ENCODE measurements at regions not wholly inside any gene's neighbourhood (a gene's known extent, or its start where the extent isn't known, plus 50 kb on each side); places are given as distances from the start of the nearest gene placed in this dataset.
"Not testable (repeated sequence)": the region's sequence is repeated elsewhere in the genome, so short reads cannot be mapped to it uniquely, and the experiment has no call there.

DNA sequence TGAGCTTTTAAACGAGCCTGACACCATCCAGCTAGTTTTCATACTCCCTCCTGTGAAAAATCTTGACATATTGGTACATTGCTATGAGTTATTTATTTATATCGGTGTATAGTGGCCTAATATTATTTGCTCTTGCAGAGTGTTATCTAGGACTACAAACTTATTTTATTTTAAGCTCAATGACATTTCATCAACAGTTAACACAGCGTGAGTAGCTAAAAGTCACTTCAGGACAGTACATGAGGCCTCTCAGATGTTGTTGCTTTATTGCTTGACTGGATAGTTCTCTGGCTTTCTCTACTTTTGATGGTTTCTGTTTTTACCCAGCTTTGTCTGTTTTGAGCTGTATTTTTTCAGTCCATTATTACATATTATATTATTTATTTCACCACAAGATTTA is 172.9 kb upstream of the KLF7 start:
- WGBS = 78% methylated on average over 3 of the region's 3 CpGs
- Histone ChIP-seq H3K4me3 (ENCODE audit: low read depth in 1 of 3, low read length in 3 of 3) (no peak overlapping the region), H3K27ac (ENCODE audit: low read depth in 1 of 2, low read length in 2 of 2) (no peak overlapping the region), H3K9ac (ENCODE audit: low read depth in 1 of 2, low read length in 2 of 2) (no peak overlapping the region), H3K36me3 (ENCODE audit: control insufficient read depth in 4 of 4, insufficient read depth in 3 of 4, low read depth in 1 of 4, low read length in 3 of 4) (no peaks in the 10 kb centered on the region), H3K4me1 (ENCODE audit: control insufficient read depth in 4 of 4, insufficient read depth in 4 of 4, low read length in 3 of 4) (no peaks in the 10 kb centered on the region), H3K27me3 (ENCODE audit: control insufficient read depth in 4 of 4, insufficient read depth in 4 of 4, low read length in 3 of 4) (no peaks in the 10 kb centered on the region), H3K9me3 (ENCODE audit: control insufficient read depth in 4 of 4, low read length in 3 of 4) (no peaks in the 10 kb centered on the region)
- no peak for DNase-seq (ENCODE audit: low spot score)
- TF ChIP-seq TAF1 (conservative IDR thresholded peaks at IDR 0.05) = no peak
- no peak for TF ChIP-seq RAD21 (IDR thresholded peaks at IDR 0.05)
- no peak for TF ChIP-seq NR2F2 (IDR thresholded peaks at IDR 0.05)
- TF ChIP-seq ATF3 (IDR thresholded peaks at IDR 0.05) = no peak
- no peak for TF ChIP-seq YY1 (IDR thresholded peaks at IDR 0.05)
- TF ChIP-seq RXRA (IDR thresholded peaks at IDR 0.05) = no peak
- TF ChIP-seq FOXA2 (IDR thresholded peaks at IDR 0.05) = no peak
- TF ChIP-seq HNF4A (conservative IDR thresholded peaks at IDR 0.05) = no peak
- TF ChIP-seq EGR1 (IDR thresholded peaks at IDR 0.05; ENCODE audit: low read depth in 2 of 2) = no peak

DNA sequence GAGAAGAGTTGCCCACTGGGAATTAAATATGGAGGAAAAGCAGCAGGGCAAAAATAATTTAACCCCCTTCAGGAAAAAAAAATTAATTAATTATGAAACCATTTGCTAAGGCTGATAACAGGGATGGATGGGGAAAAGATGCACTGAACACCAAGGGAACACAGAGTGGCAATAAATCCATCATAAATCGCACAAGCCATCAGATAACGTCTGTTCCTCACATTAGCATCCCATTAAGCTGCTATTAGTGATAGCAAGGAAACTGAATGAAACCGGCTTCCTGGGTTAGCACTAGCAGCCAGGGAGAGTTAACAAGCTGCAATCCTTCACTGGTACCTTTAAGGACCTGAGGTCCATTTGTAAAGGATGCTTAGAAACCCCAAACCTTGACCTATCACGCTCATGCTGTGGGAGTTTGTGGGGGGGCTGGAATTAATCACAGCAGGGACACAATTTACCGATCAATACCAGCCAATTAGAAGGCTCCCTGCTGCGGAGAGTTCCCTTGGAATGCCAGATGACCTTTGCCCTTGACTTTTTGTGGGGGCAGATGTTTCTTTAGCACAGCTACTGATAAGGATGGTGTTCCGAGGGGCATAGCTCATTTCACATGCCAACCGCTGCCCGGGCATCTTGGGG is 175.5 kb upstream of the KLF7 start:
- no peak overlapping the region for H3K9ac ChIP-seq (ENCODE audit: low read depth in 1 of 2, low read length in 2 of 2)
- no peak for TF ChIP-seq RAD21 (IDR thresholded peaks at IDR 0.05)
- H3K27ac ChIP-seq (ENCODE audit: low read depth in 1 of 2, low read length in 2 of 2) = no peak overlapping the region
- no peak for DNase-seq (ENCODE audit: low spot score)
- WGBS = 59% methylated on average over 9 of the region's 9 CpGs
- H3K36me3 ChIP-seq (ENCODE audit: control insufficient read depth in 4 of 4, insufficient read depth in 3 of 4, low read depth in 1 of 4, low read length in 3 of 4) = no peaks in the 10 kb centered on the region
- H3K4me3 ChIP-seq (ENCODE audit: low read depth in 1 of 3, low read length in 3 of 3) = no peak overlapping the region
- H3K27me3 ChIP-seq (ENCODE audit: control insufficient read depth in 4 of 4, insufficient read depth in 4 of 4, low read length in 3 of 4) = no peaks in the 10 kb centered on the region
- H3K9me3 ChIP-seq (ENCODE audit: control insufficient read depth in 4 of 4, low read length in 3 of 4) = no peaks in the 10 kb centered on the region
- H3K4me1 ChIP-seq (ENCODE audit: control insufficient read depth in 4 of 4, insufficient read depth in 4 of 4, low read length in 3 of 4) = no peaks in the 10 kb centered on the region

- DNase-seq (ENCODE audit: low spot score) = no peak
- peak; percentile 34 to 47 for TF ChIP-seq RAD21 (IDR thresholded peaks at IDR 0.05)
- TF ChIP-seq, protein P1, sequence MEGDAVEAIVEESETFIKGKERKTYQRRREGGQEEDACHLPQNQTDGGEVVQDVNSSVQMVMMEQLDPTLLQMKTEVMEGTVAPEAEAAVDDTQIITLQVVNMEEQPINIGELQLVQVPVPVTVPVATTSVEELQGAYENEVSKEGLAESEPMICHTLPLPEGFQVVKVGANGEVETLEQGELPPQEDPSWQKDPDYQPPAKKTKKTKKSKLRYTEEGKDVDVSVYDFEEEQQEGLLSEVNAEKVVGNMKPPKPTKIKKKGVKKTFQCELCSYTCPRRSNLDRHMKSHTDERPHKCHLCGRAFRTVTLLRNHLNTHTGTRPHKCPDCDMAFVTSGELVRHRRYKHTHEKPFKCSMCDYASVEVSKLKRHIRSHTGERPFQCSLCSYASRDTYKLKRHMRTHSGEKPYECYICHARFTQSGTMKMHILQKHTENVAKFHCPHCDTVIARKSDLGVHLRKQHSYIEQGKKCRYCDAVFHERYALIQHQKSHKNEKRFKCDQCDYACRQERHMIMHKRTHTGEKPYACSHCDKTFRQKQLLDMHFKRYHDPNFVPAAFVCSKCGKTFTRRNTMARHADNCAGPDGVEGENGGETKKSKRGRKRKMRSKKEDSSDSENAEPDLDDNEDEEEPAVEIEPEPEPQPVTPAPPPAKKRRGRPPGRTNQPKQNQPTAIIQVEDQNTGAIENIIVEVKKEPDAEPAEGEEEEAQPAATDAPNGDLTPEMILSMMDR (IDR thresholded peaks at IDR 0.05; ENCODE audit: low read depth, low read length, missing input control) = no peak
- Histone ChIP-seq H3K4me3 (ENCODE audit: low read depth in 1 of 3, low read length in 3 of 3) (no peak overlapping the region), H3K9me3 (ENCODE audit: control insufficient read depth in 4 of 4, low read length in 3 of 4) (no peaks in the 10 kb centered on the region), H3K36me3 (ENCODE audit: control insufficient read depth in 4 of 4, insufficient read depth in 3 of 4, low read depth in 1 of 4, low read length in 3 of 4) (no peaks in the 10 kb centered on the region), H3K27me3 (ENCODE audit: control insufficient read depth in 4 of 4, insufficient read depth in 4 of 4, low read length in 3 of 4) (no peaks in the 10 kb centered on the region), H3K9ac (ENCODE audit: low read depth in 1 of 2, low read length in 2 of 2) (no peak overlapping the region), H3K4me1 (ENCODE audit: control insufficient read depth in 4 of 4, insufficient read depth in 4 of 4, low read length in 3 of 4) (no peaks in the 10 kb centered on the region), H3K27ac (ENCODE audit: low read depth in 1 of 2, low read length in 2 of 2) (no peak overlapping the region)
Observed at GRCh38 chr2:207341804-207342203, 176.1 kb upstream of the KLF7 start.

DNA sequence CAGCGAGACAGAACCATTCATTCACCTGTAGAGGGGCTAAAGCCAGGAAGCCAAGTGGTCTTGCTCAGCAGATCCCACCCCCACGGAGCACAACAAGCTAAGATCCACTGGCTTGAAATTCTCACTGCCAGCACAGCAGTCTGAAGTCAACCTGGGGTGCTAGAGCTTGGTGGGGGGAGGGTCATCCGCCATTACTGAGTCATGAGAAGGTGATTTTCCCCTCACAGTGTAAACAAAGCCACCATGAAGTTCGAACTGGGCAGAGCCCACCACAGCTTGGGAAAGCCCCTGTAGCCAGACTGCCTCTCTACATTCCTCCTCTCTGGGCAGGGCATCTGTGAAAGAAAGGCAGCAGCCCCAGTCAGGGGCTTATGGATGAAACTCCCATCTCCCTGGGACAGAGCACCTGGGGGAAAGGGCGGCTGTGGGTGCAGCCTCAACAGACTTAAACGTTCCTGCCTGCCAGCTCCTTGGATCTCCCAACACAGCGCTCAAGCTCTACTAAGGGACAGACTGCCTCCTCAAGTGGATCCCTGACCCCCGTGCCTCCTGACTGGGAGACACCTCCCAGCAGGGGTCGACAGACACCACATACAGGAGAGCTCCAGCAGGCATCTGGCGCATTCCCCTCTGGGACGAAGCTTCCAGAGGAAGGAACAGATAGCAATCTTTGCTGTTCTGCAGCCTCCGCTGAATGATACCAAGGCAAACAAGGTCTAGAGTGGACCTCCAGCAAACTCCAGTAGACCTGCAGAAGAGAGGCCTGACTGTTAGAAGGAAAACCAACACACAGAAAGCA is 179.0 kb upstream of the KLF7 start:
- not testable (repeated sequence) for DNase-seq (ENCODE audit: low spot score); H3K9ac ChIP-seq (ENCODE audit: low read depth in 1 of 2, low read length in 2 of 2); H3K27ac ChIP-seq (ENCODE audit: low read depth in 1 of 2, low read length in 2 of 2); H3K4me3 ChIP-seq (ENCODE audit: low read depth in 1 of 3, low read length in 3 of 3); H3K36me3 ChIP-seq (ENCODE audit: control insufficient read depth in 4 of 4, insufficient read depth in 3 of 4, low read depth in 1 of 4, low read length in 3 of 4); H3K4me1 ChIP-seq (ENCODE audit: control insufficient read depth in 4 of 4, insufficient read depth in 4 of 4, low read length in 3 of 4); H3K27me3 ChIP-seq (ENCODE audit: control insufficient read depth in 4 of 4, insufficient read depth in 4 of 4, low read length in 3 of 4); H3K9me3 ChIP-seq (ENCODE audit: control insufficient read depth in 4 of 4, low read length in 3 of 4)
- TF ChIP-seq RAD21 (IDR thresholded peaks at IDR 0.05) = peak; percentile 43 to 55
- 78% methylated on average over 12 of the region's 12 CpGs for WGBS

All from liver (tissue), 8 donors.